OCI-LY1 (cell line): ENCODE measurements at regions not wholly inside any gene's neighbourhood (a gene's known extent, or its start where the extent isn't known, plus 50 kb on each side); places are given as distances from the start of the nearest gene placed in this dataset.

ENCODE experiments used
- H2AFZ ChIP-seq: fragments of 200-600 bp; sonication (generic), shearing (Covaris generic); 2 replicates; pipeline ENCODE4 v1.6.0; 2014; ENCODE audit warnings: antibody characterized with exemption, mild to moderate bottlenecking, low read length
- H3F3A ChIP-seq: fragments of 200-600 bp; sonication (generic), shearing (Covaris generic); 2 replicates; pipeline ENCODE4 v1.6.0; 2014; ENCODE audit warnings: mild to moderate bottlenecking, antibody characterized with exemption, low read length, moderate library complexity; ENCODE audit not compliant: insufficient read depth
- H3K27ac ChIP-seq: fragments of 200-600 bp; sonication (generic); 2 replicates; pipeline ENCODE4 v1.5.1; 2014; ENCODE audit warnings: low read length, mixed run types, mild to moderate bottlenecking, low read depth; ENCODE audit not compliant: poor library complexity, severe bottlenecking
- H3K27me3 ChIP-seq: fragments of 200-600 bp; sonication (generic); 2 replicates; pipeline ENCODE4 v1.6.0; 2014; ENCODE audit warnings: antibody characterized with exemption, mild to moderate bottlenecking, low read length, moderate library complexity; ENCODE audit not compliant: insufficient read depth
- H3K36me3 ChIP-seq: fragments of 200-600 bp; sonication (generic); 2 replicates; pipeline ENCODE4 v1.6.1; 2014; ENCODE audit warnings: mild to moderate bottlenecking, antibody characterized with exemption, low read length, moderate library complexity, mixed read lengths; ENCODE audit not compliant: insufficient read depth
- H3K4me1 ChIP-seq: fragments of 200-600 bp; sonication (generic); 2 replicates; pipeline ENCODE4 v1.5.1; 2014; ENCODE audit warnings: mild to moderate bottlenecking, low read length, moderate library complexity; ENCODE audit not compliant: insufficient read depth, severe bottlenecking
- H3K4me2 ChIP-seq: fragments of 200-600 bp; sonication (generic), shearing (Covaris generic); 2 replicates; pipeline ENCODE4 v1.6.1; 2014; ENCODE audit warnings: low read length
- H3K4me3 ChIP-seq: fragments of 200-600 bp; sonication (generic); 2 replicates; pipeline ENCODE4 v1.5.1; 2014; ENCODE audit warnings: low read length, low read depth, mild to moderate bottlenecking, mixed read lengths; ENCODE audit not compliant: poor library complexity, severe bottlenecking
- H3K79me2 ChIP-seq: fragments of 200-600 bp; shearing (Covaris generic); 2 replicates; pipeline ENCODE4 v1.6.1; 2016; ENCODE audit warnings: mixed run types, low read length, mixed read lengths; ENCODE audit not compliant: insufficient read depth
- H3K9ac ChIP-seq: fragments of 200-600 bp; sonication (generic), shearing (Covaris generic); 2 replicates; pipeline ENCODE4 v1.6.1; 2014; ENCODE audit warnings: mild to moderate bottlenecking, low read length, mixed read lengths
- H3K9me2 ChIP-seq: fragments of 200-600 bp; sonication (generic), shearing (Covaris generic); 2 replicates; pipeline ENCODE4 v1.6.1; 2014; ENCODE audit warnings: low read depth, mild to moderate bottlenecking, low read length, mixed read lengths
- H3K9me3 ChIP-seq: fragments of 200-600 bp; shearing (Covaris generic); 2 replicates; pipeline ENCODE4 v1.6.1; 2014; ENCODE audit warnings: low read length, mixed read lengths
- H4K20me1 ChIP-seq: fragments of 200-600 bp; sonication (generic), shearing (Covaris generic); 2 replicates; pipeline ENCODE4 v1.6.0; 2016; ENCODE audit warnings: mild to moderate bottlenecking, low read length; ENCODE audit not compliant: insufficient read depth
- CTCF ChIP-seq: fragments of 200-600 bp; sonication (generic), shearing (Covaris generic); IDR thresholded peaks from 2 replicates; pipeline ENCODE4 v1.5.1; 2017; ENCODE audit warnings: mild to moderate bottlenecking, antibody characterized with exemption, low read length, moderate library complexity, mixed read lengths
- EZH2 ChIP-seq: fragments of 200-600 bp; sonication (generic), shearing (Covaris generic); IDR thresholded peaks from 2 replicates; pipeline ENCODE4 v1.8.0; 2017; ENCODE audit warnings: borderline replicate concordance, mixed run types, mild to moderate bottlenecking, antibody characterized with exemption, low read length, moderate library complexity, mixed read lengths

DNA sequence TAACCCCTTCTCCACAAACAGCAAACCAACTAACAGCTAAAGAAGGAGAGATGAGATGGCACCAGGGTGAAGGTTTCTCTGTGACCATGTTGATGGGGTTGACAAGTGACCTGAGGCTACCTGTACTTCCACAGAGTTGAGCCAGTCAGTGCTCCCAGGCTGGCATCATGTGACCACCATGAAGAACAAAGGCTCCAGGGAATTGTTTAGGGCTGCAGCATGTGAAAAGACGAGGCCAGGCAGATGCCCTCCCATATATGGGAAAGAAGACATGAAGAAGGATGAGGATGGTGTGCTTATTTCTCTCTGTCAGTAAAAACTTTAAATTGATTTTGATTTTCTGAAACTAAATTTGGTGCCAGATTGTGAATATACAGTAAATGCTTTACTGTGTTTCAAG lies 220.6 kb downstream of the OLFM4 start:
- Histone ChIP-seq H4K20me1 (no peaks in the 10 kb centered on the region), H3K4me3 (no peak overlapping the region), H3K9me2 (no peaks in the 10 kb centered on the region), H3K4me2 (no peak overlapping the region), H3K9me3 (no peaks in the 10 kb centered on the region), H3K27ac (no peak overlapping the region), H3K9ac (no peak overlapping the region), H3K27me3 (no peaks in the 10 kb centered on the region), H2AFZ (no peak overlapping the region), H3K4me1 (no peaks in the 10 kb centered on the region), H3K79me2 (no peaks in the 10 kb centered on the region), H3F3A (no peaks in the 10 kb centered on the region), H3K36me3 (no peaks in the 10 kb centered on the region)
- no peak for TF ChIP-seq CTCF
- no peak for TF ChIP-seq EZH2

DNA sequence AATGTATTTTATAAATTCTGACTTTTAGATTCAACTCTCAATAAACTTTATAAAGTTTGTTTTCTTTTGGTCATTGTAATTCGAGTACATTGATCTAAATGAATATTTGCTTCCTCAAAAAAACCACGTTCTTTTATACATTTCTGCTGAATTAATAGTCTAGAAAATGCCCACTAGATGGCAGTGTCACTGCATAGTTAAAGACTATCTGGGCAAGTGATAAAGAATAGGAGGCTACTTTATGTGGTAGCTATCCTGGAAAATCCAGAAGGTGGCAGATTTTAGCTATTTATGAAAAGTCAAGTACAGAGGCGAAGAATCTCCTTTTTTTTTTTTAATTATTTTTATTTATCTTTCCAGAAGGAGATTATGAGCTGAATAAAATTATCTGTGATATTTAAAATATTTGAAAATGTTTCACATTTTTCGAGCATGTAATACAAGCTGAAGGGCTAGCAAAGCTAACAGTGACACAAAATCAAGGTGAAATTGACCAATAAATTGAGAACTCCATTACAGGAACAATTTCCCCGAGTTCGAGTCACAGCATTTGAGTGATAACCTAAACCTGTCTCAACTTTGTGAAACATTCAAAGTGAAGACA lies 221.8 kb downstream of the OLFM4 start:
- no peak overlapping the region for H3K4me2 ChIP-seq
- TF ChIP-seq EZH2 (no peak), CTCF (peak; percentile 83)
- no peaks in the 10 kb centered on the region for H3K9me2 ChIP-seq
- no peak overlapping the region for H3K27ac ChIP-seq
- H3K4me1 ChIP-seq = no peaks in the 10 kb centered on the region
- no peaks in the 10 kb centered on the region for H3F3A ChIP-seq
- no peak overlapping the region for H3K9ac ChIP-seq
- H3K79me2 ChIP-seq = no peaks in the 10 kb centered on the region
- no peak overlapping the region for H2AFZ ChIP-seq
- no peaks in the 10 kb centered on the region for H3K9me3 ChIP-seq
- no peaks in the 10 kb centered on the region for H3K36me3 ChIP-seq
- no peaks in the 10 kb centered on the region for H4K20me1 ChIP-seq
- no peak overlapping the region for H3K4me3 ChIP-seq
- H3K27me3 ChIP-seq = no peaks in the 10 kb centered on the region

- no peak overlapping the region for H3K27ac ChIP-seq
- no peaks in the 10 kb centered on the region for H4K20me1 ChIP-seq
- no peaks in the 10 kb centered on the region for H3K9me2 ChIP-seq
- no peak overlapping the region for H3K9ac ChIP-seq
- TF ChIP-seq CTCF (no peak), EZH2 (no peak)
- no peak overlapping the region for H3K4me2 ChIP-seq
- H3K27me3 ChIP-seq = no peaks in the 10 kb centered on the region
- no peaks in the 10 kb centered on the region for H3K9me3 ChIP-seq
- no peaks in the 10 kb centered on the region for H3F3A ChIP-seq
- H3K79me2 ChIP-seq = no peaks in the 10 kb centered on the region
- no peak overlapping the region for H2AFZ ChIP-seq
- no peaks in the 10 kb centered on the region for H3K4me1 ChIP-seq
- H3K4me3 ChIP-seq = no peak overlapping the region
- no peaks in the 10 kb centered on the region for H3K36me3 ChIP-seq
Observed at GRCh38 chr13:53250977-53251376, 222.4 kb downstream of the OLFM4 start.
